NB4 (cell line): ENCODE measurements at regions not wholly inside any gene's neighbourhood (a gene's known extent, or its start where the extent isn't known, plus 50 kb on each side); places are given as distances from the start of the nearest gene placed in this dataset.

ENCODE experiments used
- CTCF ChIP-seq: IDR thresholded peaks from one replicate; pipeline ENCODE4 v1.5.1; 2012; ENCODE audit warnings: low read depth, low read length
- POLR2A ChIP-seq: IDR thresholded peaks from 2 replicates; pipeline ENCODE4 v1.6.1; 2011; ENCODE audit warnings: mild to moderate bottlenecking; ENCODE audit not compliant: insufficient read length; ENCODE audit errors: extremely low read depth

GRCh38 chr5:125870256-125870655 is 553.0 kb upstream of the GRAMD2B start:
- TF ChIP-seq CTCF (no peak), POLR2A (no peak)
